ENCODE measurements at regions not wholly inside any gene's neighbourhood (a gene's known extent, or its start where the extent isn't known, plus 50 kb on each side); places are given as distances from the start of the nearest gene placed in this dataset.

GRCh38 chr2:39897273-39897672 lies 118.2 kb upstream of the THUMPD2 start:
- WGBS, 4 donors = 68 to 84% (median 78%) methylated on average over 5 of the region's 5 CpGs
- Histone ChIP-seq H3K27ac (no peak overlapping the region), H3K9me3 (replicated peaks in 1 of 3) (no peaks in the 10 kb centered on the region), H3K4me3 (no peak overlapping the region), H3K36me3 (replicated peaks in 1 of 2) (no peaks in the 10 kb centered on the region), H3K4me1 (replicated peaks in 1 of 2) (no peaks in the 10 kb centered on the region), H3K27me3 (no peaks in the 10 kb centered on the region)
- TF ChIP-seq CTCF (IDR thresholded peaks at IDR 0.05) (no peak), POLR2A (IDR thresholded peaks at IDR 0.05) (no peak)
- intact Hi-C loops (cut with DNase I) = no loop called here
- DNase-seq = no peak

GRCh38 chr2:39894082-39894481 lies 115.0 kb upstream of the THUMPD2 start:
- no peak overlapping the region for H3K27ac ChIP-seq
- no peak overlapping the region for H3K4me3 ChIP-seq
- H3K27me3 ChIP-seq = no peaks in the 10 kb centered on the region
- 82 to 88% (median 86%) methylated on average over 8 of the region's 8 CpGs for WGBS, 4 donors
- no peaks in the 10 kb centered on the region for H3K9me3 ChIP-seq (replicated peaks in 1 of 3)
- TF ChIP-seq CTCF (IDR thresholded peaks at IDR 0.05) (no peak), POLR2A (IDR thresholded peaks at IDR 0.05) (no peak)
- no peaks in the 10 kb centered on the region for H3K4me1 ChIP-seq (replicated peaks in 1 of 2)
- no peak for DNase-seq
- intact Hi-C loops (cut with DNase I) = no loop called here
- no peaks in the 10 kb centered on the region for H3K36me3 ChIP-seq (replicated peaks in 1 of 2)

DNA sequence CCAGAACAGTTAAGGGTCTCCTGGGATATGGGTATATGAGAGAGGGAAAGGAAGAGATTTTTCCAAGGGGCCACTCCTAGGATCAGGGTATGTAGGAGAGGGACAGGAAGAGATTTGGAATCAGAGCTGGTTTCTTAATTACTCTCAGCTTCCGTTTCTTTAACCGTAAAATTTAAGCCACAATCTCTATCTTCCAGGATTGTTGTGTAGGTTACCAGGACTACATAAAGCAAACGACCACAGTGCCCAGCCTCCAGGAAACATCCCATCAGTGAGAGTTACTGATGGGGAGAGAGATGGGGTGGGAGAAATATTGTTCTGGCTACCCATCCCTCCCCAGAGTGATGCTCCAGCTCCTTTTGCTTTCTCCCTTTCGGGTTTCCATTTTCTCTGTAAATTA lies 114.6 kb upstream of the THUMPD2 start:
- WGBS, 4 donors = 61 to 74% (median 69%) methylated on average over 4 of the region's 4 CpGs
- intact Hi-C loops (cut with DNase I) = no loop called here
- no peaks in the 10 kb centered on the region for H3K9me3 ChIP-seq (replicated peaks in 1 of 3)
- TF ChIP-seq CTCF (IDR thresholded peaks at IDR 0.05) = no peak
- no peak for TF ChIP-seq POLR2A (IDR thresholded peaks at IDR 0.05)
- no peaks in the 10 kb centered on the region for H3K4me1 ChIP-seq (replicated peaks in 1 of 2)
- H3K36me3 ChIP-seq (replicated peaks in 1 of 2) = no peaks in the 10 kb centered on the region
- H3K4me3 ChIP-seq = no peak overlapping the region
- DNase-seq = no peak
- H3K27ac ChIP-seq = no peak overlapping the region
- no peaks in the 10 kb centered on the region for H3K27me3 ChIP-seq

GRCh38 chr2:39881948-39882347 lies 102.9 kb upstream of the THUMPD2 start:
- Histone ChIP-seq H3K9me3 (replicated peaks in 1 of 3) (no peaks in the 10 kb centered on the region), H3K27me3 (no peaks in the 10 kb centered on the region), H3K4me1 (replicated peaks in 1 of 2) (no peaks in the 10 kb centered on the region), H3K4me3 (no peak overlapping the region), H3K36me3 (replicated peaks in 1 of 2) (no peaks in the 10 kb centered on the region), H3K27ac (no peak overlapping the region)
- DNase-seq = no peak
- TF ChIP-seq CTCF (IDR thresholded peaks at IDR 0.05) = no peak
- TF ChIP-seq POLR2A (IDR thresholded peaks at IDR 0.05) = no peak
- intact Hi-C loops (cut with DNase I) = no loop called here
- WGBS, 4 donors = 36 to 46% (median 39%) methylated on average over 1 of the region's 1 CpG

All from adrenal gland (tissue), 9 donors.